GM18870 (cell line): ENCODE measurements at regions not wholly inside any gene's neighbourhood (a gene's known extent, or its start where the extent isn't known, plus 50 kb on each side); places are given as distances from the start of the nearest gene placed in this dataset.

Experiments
- ATAC-seq: cut with Tn5 transposase; IDR thresholded peaks from one replicate; pipeline ENCODE4 v1.9.1; 2021; ENCODE audit warnings: moderate library complexity; ENCODE audit not compliant: unreplicated experiment

DNA sequence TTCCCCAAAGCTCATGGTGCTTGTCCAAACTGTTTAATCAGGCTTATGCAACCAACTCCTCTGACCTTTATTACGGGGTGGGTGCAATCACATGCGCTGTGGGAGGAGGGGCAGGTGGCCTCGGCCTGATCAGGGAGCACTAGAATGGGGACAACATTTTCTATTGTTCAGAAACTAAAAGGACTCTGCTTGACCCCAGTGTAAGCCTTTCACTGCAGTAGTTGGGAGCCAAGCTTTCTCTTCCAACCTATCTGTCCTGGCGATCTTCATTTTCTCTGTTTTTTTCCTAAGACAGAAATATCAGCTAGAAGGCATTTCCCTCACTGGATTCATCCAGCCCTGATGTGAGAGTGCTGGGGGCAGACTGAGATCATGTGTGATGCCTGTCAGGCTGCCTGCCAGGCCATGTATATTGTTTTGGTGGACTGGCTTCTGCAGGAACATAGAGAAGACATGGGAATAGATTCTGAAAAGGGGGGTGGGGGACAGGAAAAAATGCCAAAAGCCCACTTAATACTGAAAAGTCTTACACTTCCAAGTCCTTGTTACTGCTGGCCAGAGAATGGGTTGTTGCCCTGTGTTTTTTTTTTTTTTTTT lies 627.0 kb upstream of the TBL1XR1 start:
- no peak for ATAC-seq

DNA sequence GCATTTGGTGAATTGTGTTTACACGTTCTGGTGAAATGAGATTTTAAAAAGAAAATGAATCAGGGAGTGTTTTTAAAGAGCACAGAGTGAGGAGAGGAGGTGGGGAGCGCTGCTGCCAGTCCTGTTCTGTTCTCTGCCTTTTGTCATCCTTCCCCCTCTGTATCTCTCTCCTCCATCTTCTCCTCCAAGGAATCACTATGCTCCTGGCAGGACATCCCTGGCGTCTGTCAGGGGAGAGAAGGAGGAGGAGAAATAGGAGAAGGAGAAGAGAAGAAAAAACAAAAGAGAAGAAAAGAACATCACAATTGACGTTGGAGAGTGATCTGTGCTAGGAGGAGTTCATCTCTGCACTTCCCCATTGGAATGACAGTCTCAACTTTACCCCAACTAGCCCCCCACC lies 627.6 kb upstream of the TBL1XR1 start:
- no peak for ATAC-seq

DNA sequence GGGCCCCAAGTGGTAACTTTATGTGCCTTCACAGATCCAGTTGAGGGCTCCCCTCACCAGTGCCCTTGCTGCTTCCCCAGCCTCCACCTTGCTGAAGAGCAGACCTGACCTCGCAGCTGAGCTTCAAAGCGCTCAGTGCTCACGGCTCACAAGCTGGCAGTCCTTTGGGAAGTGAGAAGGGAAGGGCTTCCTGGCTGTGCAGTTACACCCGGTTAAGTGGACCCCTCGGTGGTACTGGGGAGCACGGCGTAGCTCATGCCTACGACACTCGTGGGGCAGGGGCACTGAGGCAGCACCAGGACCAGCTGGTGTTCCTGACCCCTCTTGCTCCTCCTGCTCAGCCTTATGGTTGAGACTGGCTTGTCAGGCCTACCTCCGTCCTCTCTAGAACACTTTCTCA lies 629.0 kb upstream of the TBL1XR1 start:
- no peak for ATAC-seq

DNA sequence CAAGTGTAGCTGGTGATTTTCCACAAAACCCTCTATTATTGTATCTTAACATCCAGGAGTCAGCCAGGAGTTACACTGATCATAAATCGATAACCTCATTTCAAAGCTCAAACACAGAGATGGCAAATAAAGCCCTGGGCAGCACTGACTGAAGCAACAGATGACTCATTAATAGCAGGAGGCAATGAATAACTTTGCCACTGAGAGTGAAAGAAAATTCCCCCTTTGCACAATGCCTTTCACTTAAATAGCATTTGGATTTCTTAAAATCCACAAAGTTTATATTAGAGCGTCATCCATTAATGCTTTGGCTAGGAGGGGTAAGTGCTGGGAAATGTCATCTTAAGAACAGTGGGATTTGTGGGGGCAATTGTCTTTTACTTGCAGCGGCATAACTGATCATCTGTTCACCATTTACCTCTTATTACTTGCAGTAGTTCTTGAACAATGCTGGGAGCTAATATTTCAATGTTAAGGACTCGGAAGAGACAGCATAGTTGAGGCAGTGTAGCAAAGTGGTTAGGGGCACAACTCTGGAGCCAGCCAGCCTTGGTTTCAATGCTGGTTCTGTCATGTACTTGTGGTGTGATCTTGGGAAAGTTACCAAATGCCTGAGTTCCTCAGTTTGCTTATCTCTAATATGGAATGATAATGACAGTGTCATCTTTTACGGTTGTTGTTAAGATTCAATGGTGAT lies 630.4 kb upstream of the TBL1XR1 start:
- peak; percentile 90 for ATAC-seq

DNA sequence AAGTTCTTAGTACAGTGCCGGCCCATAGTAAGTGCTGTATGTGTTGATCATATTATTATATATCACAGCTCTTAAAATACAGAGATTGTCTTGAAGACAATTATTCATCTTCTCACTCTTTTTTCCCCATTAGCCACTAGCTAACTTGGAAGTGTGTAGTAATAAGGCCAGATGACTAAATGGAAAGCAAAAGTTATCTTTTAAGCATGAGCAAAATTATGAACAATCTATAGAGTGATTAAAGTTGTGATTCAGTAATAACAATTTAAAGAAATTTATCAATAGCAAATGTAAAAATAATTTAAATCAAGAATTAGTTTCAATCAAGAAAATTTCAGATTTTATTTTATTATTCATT lies 630.9 kb upstream of the TBL1XR1 start:
- ATAC-seq: no peak

- no peak for ATAC-seq
Observed at GRCh38 chr3:177830411-177830849, 633.1 kb upstream of the TBL1XR1 start.

- ATAC-seq: no peak
Observed at GRCh38 chr3:177831361-177831760, 634.1 kb upstream of the TBL1XR1 start.

DNA sequence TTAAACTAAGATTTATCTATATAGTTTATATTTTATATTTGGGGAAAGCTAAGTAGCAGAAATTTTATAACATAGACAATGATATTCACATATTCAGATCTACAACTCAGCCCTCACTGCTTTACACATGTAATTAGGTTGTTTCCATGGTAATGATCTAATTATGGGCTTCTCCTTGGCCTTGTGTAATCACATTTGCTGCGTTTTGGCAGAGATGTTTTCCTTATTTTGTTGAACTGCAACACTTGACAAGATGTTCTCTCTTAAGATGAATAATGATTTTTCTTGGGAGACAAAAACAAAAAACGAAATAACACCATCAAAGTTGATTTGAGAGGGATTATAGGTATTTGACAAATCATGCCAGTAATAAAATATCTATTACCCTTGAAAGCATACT lies 635.6 kb upstream of the TBL1XR1 start:
- ATAC-seq: no peak

DNA sequence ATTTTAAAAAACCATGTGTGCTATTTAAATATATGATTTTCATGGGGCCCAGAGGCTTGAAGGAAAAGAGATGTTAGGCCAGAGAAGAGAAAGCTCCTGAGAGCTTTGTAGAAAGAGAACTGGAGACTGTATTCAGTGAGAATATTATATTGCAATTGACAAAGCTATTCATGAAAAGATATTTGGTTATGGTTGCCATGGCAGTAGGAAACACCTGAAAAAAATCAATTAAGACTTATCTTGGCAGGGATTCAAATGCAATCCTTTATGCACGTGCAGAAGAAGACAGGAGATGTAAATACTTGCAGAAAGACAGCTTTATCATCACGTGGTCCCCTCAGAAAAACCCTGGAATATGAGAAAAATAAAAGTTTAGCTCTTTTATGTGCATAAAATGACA lies 636.0 kb upstream of the TBL1XR1 start:
- no peak for ATAC-seq

DNA sequence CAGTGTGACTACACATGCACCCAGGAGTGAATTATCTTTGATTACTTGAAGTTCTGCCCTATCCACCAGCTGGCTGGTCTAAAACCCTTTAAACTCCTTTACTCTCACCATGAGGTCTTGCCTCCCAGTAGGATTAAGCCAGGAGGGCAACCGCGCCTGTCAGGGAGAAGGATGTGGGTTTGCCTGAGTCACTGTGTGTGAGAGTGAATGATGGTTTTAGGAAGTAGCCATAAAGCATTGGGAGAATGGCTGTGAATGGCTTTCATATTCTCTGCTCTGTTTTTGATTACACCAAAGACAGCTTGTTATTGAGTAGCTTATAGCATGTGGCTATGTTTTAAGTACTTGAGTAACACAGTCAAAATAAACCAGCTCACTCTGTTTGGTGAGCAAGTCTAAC lies 637.7 kb upstream of the TBL1XR1 start:
- ATAC-seq: no peak

DNA sequence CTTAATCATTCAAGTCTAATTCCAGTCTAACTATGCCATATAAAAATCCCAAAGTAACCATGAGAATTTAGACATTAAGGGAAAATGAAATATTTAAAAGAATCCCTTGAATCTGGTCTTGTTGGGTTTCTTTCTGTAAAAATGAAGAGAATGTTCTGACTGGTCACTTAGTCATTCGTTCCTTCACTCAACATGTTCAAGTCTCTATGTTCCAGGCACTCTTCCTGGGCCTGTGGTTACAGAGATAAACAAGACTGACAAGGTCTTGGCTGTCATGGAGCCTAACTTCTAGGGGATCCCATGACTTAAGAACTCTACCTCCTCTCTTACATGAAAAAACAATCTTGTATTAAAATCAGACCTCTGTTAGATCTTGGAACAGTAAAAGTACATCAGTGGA lies 638.6 kb upstream of the TBL1XR1 start:
- ATAC-seq: no peak

DNA sequence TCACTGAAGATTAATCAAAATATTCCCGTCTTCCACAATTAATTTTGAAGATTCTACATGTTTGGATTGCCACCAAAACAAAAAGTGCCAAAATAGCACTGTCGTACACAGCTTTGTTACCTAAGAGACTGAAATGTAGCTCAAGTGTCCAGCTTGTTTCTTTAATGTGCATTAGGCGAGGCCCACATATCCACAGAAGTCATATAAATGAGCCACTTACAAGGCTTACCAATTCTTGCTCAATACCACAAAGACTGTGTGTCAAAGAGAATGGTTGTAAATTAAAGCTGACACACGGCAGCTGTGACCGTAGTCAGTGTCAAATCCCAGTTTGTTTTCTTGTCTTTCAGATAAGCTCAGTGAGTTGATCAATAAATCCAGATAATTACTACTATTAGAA lies 639.4 kb upstream of the TBL1XR1 start:
- no peak for ATAC-seq

GRCh38 chr3:177837951-177838655 lies 640.8 kb upstream of the TBL1XR1 start:
- ATAC-seq: no peak

DNA sequence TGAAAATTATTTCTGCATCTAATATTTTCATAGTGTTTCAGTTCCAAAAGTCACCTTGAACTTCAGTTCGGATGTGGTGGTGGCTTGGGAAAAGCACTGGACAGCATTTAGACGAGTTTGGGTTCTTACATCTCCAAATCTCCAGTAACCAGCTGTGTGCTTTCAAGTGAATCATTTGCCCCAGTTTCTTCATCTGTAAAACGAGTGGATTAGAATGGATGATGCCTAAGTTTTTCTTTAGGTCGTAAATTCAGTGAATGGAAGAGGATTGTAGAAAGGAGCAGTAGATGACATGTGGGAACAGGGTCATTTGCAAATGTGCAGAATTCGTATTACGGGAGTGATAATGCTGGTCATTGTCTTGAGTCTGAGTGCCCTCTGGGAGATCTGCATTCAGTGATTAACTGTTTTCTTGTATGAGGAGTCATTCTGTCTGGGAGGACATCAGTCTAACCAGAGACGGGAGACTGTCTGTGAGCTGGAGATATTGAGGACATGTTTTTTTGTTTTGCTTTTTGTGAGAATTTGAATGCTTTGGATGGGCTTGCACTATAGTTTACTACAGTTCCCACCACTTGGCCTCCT lies 641.6 kb upstream of the TBL1XR1 start:
- no peak for ATAC-seq

GRCh38 chr3:177842302-177842701 lies 645.0 kb upstream of the TBL1XR1 start:
- no peak for ATAC-seq

DNA sequence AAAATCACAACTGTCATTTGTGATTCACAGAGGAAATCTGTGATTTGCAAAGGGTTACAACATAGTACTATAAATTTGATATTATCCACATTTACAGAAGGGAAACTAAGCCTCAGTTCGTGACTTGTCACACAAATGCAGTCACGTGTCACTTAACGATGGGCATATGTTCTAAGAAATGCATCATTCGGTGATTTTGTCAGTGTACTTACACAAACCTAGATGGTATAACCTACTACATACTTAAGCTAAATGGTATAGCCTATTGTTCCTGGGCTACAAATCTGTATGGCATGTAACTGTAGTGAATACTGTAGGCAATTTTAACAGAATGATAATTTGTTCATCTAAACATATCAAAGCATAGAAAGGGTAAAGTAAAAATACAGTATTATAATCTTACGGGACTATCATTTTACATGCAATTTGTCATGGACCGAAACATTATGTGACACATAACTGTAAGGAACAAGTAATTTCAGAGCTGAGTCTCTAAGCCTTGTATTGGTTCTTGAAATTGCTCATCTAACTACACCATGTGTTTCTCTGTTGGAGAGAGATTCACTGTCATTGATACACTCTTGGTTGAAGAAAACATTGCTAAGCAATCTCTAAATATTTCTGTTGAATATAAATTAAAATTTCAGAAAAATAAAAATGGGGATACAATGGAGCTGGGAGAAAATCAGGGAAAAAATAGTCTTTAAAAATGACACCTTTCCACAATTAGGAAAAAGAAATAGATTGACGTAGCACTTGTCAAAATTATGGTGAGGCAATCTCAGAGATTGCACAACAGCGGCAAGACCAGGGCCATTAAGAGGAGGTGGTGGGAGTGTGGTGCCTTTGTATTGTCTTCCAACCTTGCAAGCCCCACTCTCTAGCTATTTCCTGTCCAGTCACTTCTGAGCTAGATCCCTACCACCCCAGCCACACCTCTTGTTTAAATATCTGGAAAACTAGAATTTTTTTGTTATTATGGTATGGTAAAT lies 645.8 kb upstream of the TBL1XR1 start:
- no peak for ATAC-seq

GRCh38 chr3:177852001-177852807 lies 654.9 kb upstream of the TBL1XR1 start:
- ATAC-seq: no peak

DNA sequence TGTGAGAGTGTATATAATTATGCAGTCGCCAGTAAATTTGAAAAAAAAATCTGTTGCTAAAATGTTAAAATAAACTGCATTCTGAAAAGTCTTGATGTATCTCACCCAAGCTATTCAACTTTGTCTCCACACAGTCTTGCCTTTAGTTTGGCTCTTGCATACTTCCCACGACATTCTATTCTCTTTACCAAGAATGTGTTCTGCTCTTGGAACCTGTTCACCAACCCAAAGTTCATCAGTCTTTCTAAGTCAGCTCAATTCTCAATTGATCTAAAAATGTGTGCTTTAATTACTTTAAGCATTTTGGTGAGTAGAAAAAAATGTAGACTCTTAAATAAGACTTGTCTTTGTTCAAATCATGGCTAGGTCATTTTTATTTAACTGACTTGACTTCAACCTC lies 657.7 kb upstream of the TBL1XR1 start:
- no peak for ATAC-seq

DNA sequence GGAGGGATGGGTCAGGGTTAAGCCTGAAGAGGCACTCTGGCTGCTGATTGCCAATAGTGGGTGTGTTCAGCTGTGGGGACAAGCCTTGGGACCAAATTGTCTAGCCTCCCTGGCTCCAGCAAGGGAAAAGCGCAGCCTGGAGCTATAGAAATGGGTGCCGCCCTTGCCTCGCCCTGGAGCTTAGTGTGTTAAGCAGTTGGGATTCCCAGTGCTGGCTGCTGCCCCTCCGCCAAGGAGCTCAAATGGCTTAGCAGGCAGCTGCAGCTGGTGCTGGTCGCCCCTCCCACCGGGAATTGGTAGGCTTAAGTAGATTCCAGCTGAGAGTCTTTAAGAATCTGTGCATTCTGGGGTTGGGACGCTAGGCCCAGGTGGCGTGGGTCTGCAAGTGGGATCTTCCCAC lies 662.9 kb upstream of the TBL1XR1 start:
- ATAC-seq: no peak

DNA sequence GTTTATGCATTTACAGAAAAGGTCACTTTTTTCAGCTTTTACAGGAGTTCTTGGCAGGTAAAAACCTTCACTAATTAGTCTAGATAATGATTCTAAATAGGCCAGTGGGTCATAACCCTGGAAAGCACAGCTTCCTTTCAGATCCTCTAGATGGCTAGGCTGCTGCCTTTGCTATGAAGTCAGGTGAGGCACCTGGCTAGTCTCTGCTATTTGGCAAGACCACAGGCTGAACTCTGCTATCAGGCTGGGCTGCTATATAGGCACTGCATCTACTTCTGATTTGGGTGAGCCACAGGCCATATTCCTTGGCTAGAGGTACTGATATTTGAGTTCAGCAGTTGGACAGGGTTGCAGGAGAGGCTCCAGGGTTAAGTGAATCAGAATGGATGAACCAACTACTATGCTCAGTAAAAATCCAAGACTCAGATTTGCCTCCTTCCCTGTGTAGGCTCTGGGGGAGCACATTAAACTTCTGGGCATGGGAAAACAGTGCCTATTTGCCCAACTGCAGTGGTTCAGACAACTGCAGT lies 665.7 kb upstream of the TBL1XR1 start:
- no peak for ATAC-seq
